H4 (cell line): ENCODE measurements at regions not wholly inside any gene's neighbourhood (a gene's known extent, or its start where the extent isn't known, plus 50 kb on each side); places are given as distances from the start of the nearest gene placed in this dataset.
A peak's percentile ranks its signal among the peaks of the same experiment; 100 is the strongest.

Source experiments
- DNase-seq: peaks from one replicate; pipeline ENCODE4 v3.0.0-alpha.2; 2015; ENCODE audit warnings: low spot score

DNA sequence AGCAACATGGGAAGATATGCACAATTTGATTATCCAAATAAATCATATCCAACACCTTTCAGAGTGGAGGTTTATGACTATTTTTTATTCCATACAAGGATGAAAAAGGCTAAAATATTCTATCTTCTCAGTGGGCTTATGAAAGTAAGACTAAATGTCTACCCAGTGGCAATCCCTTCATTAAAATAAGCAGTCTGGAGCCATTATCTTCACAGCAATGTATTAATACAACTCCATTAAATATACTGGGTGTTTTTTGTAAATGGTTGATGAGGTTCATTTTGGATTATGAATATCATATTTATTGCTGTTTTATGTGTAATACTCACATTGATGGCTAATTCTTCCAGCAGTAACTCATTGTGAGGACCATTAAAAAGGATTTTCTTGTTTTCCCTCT, 352.7 kb upstream of the SOX11 start:
- DNase-seq = no peak

DNA sequence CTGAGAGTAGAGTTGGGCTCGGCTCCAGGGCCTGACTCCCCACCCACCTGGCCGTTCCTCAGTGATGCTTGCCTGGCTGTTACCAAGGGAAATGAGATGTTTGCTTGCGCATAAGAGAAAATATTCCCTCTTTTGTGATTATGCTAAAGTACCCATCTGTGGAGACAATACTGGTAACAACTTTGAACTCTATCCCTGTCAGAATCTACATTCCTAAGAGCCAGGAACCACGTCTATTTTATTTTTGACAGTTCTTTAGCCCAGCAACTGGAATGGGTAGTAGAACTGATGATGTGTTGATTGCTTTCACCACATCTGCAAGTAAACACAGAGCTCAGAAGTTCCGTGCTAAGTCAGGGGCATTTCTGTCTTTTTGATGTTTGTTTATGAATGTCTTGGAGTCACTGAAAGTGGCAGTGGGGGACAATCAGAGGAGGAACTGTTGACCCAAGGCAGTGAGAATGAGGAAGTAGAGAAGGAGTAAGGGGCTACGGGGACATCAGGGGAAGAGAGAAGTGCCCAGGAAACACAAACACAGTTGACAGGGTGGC, 348.3 kb upstream of the SOX11 start:
- DNase-seq = no peak

- DNase-seq = no peak
Observed at GRCh38 chr2:5352286-5352685, 339.9 kb upstream of the SOX11 start.

DNA sequence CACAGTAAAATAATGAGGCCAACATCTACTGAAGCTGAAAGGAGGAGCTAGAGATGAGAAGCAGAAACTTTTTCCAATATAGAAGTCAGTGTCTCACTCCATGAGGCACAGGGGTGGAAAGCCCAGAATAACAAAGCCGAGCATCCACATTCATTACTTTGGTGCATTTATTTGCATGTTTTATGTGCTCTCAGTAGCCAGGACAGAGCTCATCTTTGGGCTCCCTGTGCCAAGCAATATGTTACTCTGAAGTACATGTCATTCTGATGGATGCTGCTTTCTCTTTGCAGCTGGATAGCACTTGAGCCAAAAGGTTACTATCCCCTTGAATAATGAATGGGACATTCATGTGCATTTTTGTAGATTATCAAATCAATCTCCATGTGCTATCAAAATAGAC, 338.6 kb upstream of the SOX11 start:
- no peak for DNase-seq

GRCh38 chr2:5359397-5359796, 332.8 kb upstream of the SOX11 start:
- no peak for DNase-seq

- DNase-seq = no peak
Observed at GRCh38 chr2:5360081-5360480, 332.1 kb upstream of the SOX11 start.

DNA sequence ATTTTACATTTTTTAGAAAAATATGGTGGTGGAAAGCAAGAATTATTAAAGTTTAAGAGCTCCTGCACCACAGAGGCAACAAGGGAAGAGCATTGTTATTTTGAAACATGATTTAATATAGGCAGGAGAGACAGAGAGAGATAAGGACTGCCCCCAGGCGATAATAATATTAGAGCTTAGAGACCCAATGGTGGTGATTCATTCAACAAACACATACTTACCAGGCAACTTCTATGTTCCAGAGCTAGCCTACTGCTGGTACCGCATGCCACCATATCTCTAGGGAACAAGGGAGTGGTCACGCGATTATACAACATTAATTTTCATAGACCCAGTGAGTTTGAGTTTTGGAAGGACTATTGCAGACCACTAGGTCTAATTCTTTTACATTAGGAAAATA, 327.8 kb upstream of the SOX11 start:
- no peak for DNase-seq

GRCh38 chr2:5365871-5366461, 326.2 kb upstream of the SOX11 start:
- DNase-seq = peak; percentile 28

- no peak for DNase-seq
Observed at GRCh38 chr2:5367321-5367720, 324.9 kb upstream of the SOX11 start.

- DNase-seq = no peak
Observed at GRCh38 chr2:5368263-5368662, 323.9 kb upstream of the SOX11 start.

- DNase-seq = no peak
Observed at GRCh38 chr2:5369510-5369909, 322.7 kb upstream of the SOX11 start.

DNA sequence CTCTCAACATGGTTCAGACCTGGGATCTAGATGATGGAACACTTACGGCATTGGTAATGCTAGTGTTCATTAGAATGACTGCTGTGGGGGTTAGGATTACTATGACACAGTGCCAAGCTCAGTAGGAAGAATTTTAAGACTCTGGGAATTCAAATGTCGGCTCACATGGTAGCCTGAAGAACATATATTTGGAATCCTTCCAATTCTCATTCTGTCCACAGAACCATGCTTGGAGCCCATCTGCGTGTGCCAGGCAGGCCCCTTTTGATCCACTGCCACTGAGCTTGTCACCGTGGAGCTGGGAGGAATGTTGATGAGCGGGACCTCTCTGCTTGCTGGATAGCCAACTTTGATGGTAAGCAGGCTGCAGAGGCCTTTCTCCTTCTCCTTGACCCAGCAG, 322.0 kb upstream of the SOX11 start:
- DNase-seq = no peak

GRCh38 chr2:5372141-5372540, 320.0 kb upstream of the SOX11 start:
- no peak for DNase-seq

GRCh38 chr2:5373200-5373599, 319.0 kb upstream of the SOX11 start:
- no peak for DNase-seq

DNA sequence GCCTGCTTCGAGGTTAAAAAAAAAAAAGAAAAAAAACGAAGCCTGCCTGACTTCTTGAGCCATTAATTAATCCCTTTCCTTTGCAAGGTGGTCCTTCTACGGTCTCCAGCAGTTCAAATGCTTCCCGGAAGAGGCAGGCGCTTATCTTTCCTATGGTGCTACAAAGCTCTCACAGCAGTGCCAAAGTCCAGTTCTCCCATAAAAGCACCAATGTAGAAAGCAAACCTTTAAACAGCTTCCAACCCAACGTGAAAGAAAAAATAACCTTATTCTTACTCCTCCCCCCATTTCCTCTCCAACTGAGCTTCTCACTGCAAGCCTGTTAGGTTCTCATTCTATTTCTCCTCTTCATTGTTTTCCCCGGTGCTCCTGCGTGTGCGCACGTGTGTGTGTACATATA, 317.4 kb upstream of the SOX11 start:
- no peak for DNase-seq

- no peak for DNase-seq
Observed at GRCh38 chr2:5377323-5377722, 314.9 kb upstream of the SOX11 start.

DNA sequence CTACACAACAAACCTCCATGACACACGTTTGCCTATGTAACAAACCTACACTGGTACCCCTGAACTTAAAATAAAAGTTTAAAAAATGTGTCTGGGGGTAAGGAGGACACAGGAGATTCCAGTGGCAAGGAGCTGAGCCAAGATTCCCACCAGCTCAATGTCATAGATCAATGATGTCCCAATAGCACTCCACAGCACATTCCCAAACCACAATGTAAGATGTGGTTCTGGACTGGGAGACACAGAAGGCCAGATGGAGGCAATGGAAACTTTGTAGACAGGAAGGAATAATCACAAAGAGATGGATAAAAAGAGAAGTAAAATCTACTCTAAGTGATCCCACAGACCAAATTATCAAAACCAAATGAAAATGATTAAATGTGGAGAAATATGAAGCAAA, 312.4 kb upstream of the SOX11 start:
- DNase-seq = no peak

- DNase-seq = no peak
Observed at GRCh38 chr2:5385596-5385995, 306.6 kb upstream of the SOX11 start.

DNA sequence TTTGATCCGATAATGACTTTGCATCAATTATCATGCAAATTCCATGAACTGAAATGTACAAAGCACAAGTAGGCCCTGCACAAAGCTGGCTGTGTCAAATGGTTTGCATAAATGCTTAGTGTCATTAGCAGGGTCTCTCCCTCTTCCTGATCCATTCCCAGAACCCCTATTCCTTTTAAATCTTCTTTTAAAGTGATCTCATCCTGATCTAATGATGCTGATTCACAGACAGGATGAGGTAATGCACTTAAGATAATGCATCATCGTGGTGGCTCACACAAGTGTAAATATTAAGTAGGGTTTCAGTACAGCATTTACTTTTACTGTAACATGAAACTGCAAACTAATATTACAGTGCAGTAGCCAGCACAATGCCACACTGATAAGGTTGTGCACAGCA, 304.8 kb upstream of the SOX11 start:
- DNase-seq = no peak

GRCh38 chr2:5389740-5390139, 302.4 kb upstream of the SOX11 start:
- DNase-seq = no peak

GRCh38 chr2:5391362-5391761, 300.8 kb upstream of the SOX11 start:
- no peak for DNase-seq

DNA sequence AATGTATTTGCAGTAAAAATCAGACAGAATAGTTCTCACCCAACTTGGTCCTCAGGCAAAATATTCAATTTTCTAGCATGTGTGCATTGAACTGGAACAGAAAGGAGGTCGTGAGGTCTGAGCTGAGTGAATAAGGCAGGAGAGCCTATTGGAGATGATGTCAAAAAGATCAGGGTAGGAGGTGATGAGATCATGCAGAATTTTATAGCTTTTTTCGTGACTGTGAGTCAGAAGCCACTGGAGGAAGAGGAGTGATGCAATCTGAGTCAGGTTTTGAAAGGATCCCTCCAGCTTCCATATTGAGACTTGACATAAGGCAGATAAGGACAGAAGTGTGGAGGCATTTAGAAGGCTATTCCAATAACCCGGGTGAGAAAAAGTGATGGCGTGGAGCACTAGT, 299.5 kb upstream of the SOX11 start:
- DNase-seq = no peak

DNA sequence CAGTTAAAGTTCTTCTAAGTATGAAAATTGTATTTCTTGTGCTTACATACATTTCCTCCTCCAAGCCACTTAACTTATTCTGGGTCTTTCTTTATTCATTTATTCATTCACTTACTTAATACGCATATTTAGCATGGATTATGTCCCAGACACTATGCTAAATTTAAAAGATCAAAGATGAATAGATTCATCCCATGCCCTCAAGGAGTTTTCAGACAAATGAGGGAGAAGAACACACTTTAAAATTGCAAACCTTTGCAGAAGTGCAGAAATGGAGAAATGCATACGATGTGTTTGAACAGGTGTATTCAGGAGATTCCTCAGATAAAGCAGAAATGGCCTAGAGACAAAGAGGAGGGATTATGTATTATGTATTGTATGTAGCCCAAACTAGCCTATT, 298.7 kb upstream of the SOX11 start:
- DNase-seq = no peak

DNA sequence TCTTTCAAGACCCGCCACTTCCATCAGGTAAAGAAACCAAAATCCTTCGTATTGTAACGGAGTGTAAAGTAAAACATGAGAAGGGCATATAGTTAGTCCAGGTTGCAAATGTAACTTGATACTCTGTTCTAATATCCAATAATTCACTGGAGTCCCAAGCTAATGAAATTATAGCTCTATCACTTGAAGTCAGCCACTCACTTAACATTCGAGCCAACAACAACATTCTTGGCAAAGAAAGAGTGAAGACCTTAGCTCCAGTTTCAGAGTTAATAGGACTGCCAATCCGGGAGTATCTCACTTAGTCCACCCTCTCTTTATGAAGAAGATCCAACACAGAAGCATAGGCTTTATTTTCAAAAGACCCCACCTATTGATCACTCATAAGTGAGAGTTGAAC, 298.0 kb upstream of the SOX11 start:
- DNase-seq = no peak
